DOHH2 (cell line): ENCODE measurements at regions not wholly inside any gene's neighbourhood (a gene's known extent, or its start where the extent isn't known, plus 50 kb on each side); places are given as distances from the start of the nearest gene placed in this dataset.

Source experiments
- H3F3A ChIP-seq: fragments of 200-600 bp; sonication (generic), shearing (Covaris generic); 2 replicates; pipeline ENCODE4 v1.6.0; 2016; ENCODE audit warnings: antibody characterized with exemption, mild to moderate bottlenecking; ENCODE audit not compliant: control insufficient read depth, insufficient read depth
- H3K27ac ChIP-seq: fragments of 200-600 bp; sonication (generic); 2 replicates; pipeline ENCODE4 v1.5.1; 2014; ENCODE audit warnings: low read depth, mild to moderate bottlenecking, low read length, moderate library complexity
- H3K27me3 ChIP-seq: fragments of 200-600 bp; sonication (generic); 2 replicates; pipeline ENCODE4 v1.6.1; 2014; ENCODE audit warnings: mild to moderate bottlenecking, low read length, mixed read lengths; ENCODE audit not compliant: control insufficient read depth
- H3K36me3 ChIP-seq: fragments of 200-600 bp; sonication (generic); 2 replicates; pipeline ENCODE4 v1.6.1; 2014; ENCODE audit warnings: mild to moderate bottlenecking, low read length, moderate library complexity, mixed read lengths; ENCODE audit not compliant: control insufficient read depth
- H3K4me1 ChIP-seq: fragments of 200-600 bp; sonication (generic); 2 replicates; pipeline ENCODE4 v1.6.1; 2014; ENCODE audit warnings: mild to moderate bottlenecking, low read length, mixed read lengths; ENCODE audit not compliant: control insufficient read depth
- H3K4me2 ChIP-seq: fragments of 200-600 bp; sonication (generic); 2 replicates; pipeline ENCODE4 v1.6.0; 2014; ENCODE audit warnings: mild to moderate bottlenecking, low read length, moderate library complexity
- H3K4me3 ChIP-seq: fragments of 200-600 bp; sonication (generic); 2 replicates; pipeline ENCODE4 v1.5.1; 2014; ENCODE audit warnings: mild to moderate bottlenecking, low read length, mixed read lengths
- H3K79me2 ChIP-seq: fragments of 200-600 bp; sonication (generic); 2 replicates; pipeline ENCODE4 v1.6.1; 2014; ENCODE audit warnings: mild to moderate bottlenecking, low read length, mixed read lengths; ENCODE audit not compliant: control insufficient read depth
- H3K9me2 ChIP-seq: fragments of 200-600 bp; sonication (generic); replicated peaks from 2 replicates; pipeline ENCODE4 v1.6.1; 2014; ENCODE audit warnings: mild to moderate bottlenecking, low read length, mixed read lengths; ENCODE audit not compliant: control insufficient read depth
- H3K9me3 ChIP-seq: fragments of 200-600 bp; sonication (generic); 2 replicates; pipeline ENCODE4 v1.6.1; 2014; ENCODE audit warnings: antibody characterized with exemption, low read length, mixed read lengths; ENCODE audit not compliant: control insufficient read depth, insufficient read depth
- H4K20me1 ChIP-seq: fragments of 200-600 bp; sonication (generic); 2 replicates; pipeline ENCODE4 v1.6.0; 2014; ENCODE audit warnings: low read depth, mild to moderate bottlenecking, antibody characterized with exemption, low read length, moderate library complexity; ENCODE audit not compliant: control insufficient read depth, insufficient read depth
- CTCF ChIP-seq: fragments of 200-600 bp; sonication (generic); IDR thresholded peaks from one replicate; pipeline ENCODE4 v1.5.1; 2014; ENCODE audit warnings: antibody characterized with exemption, mild to moderate bottlenecking, low read depth, low read length; ENCODE audit not compliant: poor library complexity, severe bottlenecking
- EZH2phosphoT487 ChIP-seq: fragments of 200-600 bp; sonication (generic); IDR thresholded peaks from 2 replicates; pipeline ENCODE4 v1.6.1; 2017; ENCODE audit warnings: borderline replicate concordance, mild to moderate bottlenecking, antibody characterized with exemption, low read length, moderate library complexity, mixed read lengths

GRCh38 chr4:20616313-20616712, 83.9 kb upstream of the PACRGL start:
- Histone ChIP-seq H3F3A (no peaks in the 10 kb centered on the region), H3K4me2 (no peak overlapping the region), H3K27ac (no peak overlapping the region), H4K20me1 (no peaks in the 10 kb centered on the region), H3K4me3 (no peak overlapping the region), H3K36me3 (no peaks in the 10 kb centered on the region), H3K4me1 (no peaks in the 10 kb centered on the region), H3K9me3 (no peaks in the 10 kb centered on the region), H3K9me2 (no peaks in the 10 kb centered on the region), H3K79me2 (no peaks in the 10 kb centered on the region), H3K27me3 (no peaks in the 10 kb centered on the region)
- TF ChIP-seq EZH2phosphoT487 (no peak), CTCF (no peak)

GRCh38 chr4:20616848-20617247, 83.4 kb upstream of the PACRGL start:
- Histone ChIP-seq H3K4me1 (no peaks in the 10 kb centered on the region), H3K27ac (no peak overlapping the region), H4K20me1 (no peaks in the 10 kb centered on the region), H3K79me2 (no peaks in the 10 kb centered on the region), H3K9me2 (no peaks in the 10 kb centered on the region), H3F3A (no peaks in the 10 kb centered on the region), H3K9me3 (no peaks in the 10 kb centered on the region), H3K27me3 (no peaks in the 10 kb centered on the region), H3K36me3 (no peaks in the 10 kb centered on the region), H3K4me3 (no peak overlapping the region), H3K4me2 (no peak overlapping the region)
- no peak for TF ChIP-seq CTCF
- TF ChIP-seq EZH2phosphoT487 = no peak

GRCh38 chr4:20617678-20618396, 82.4 kb upstream of the PACRGL start:
- Histone ChIP-seq H3K4me3 (no peak overlapping the region), H3K4me2 (no peak overlapping the region), H3K79me2 (no peaks in the 10 kb centered on the region), H3K4me1 (no peaks in the 10 kb centered on the region), H4K20me1 (no peaks in the 10 kb centered on the region), H3K9me3 (no peaks in the 10 kb centered on the region), H3K36me3 (no peaks in the 10 kb centered on the region), H3K27me3 (no peaks in the 10 kb centered on the region), H3F3A (no peaks in the 10 kb centered on the region), H3K9me2 (no peaks in the 10 kb centered on the region), H3K27ac (no peak overlapping the region)
- no peak for TF ChIP-seq CTCF
- TF ChIP-seq EZH2phosphoT487 = no peak
